ENCODE measurements at regions not wholly inside any gene's neighbourhood (a gene's known extent, or its start where the extent isn't known, plus 50 kb on each side); places are given as distances from the start of the nearest gene placed in this dataset.

- no peaks in the 10 kb centered on the region for H3K27me3 Mint-ChIP-seq
- H3K4me3 Mint-ChIP-seq: peak overlapping the region; percentile 48
- DNase-seq (ENCODE audit: extremely low spot score, unreplicated experiment): no peak
- peaks cover 38% of the 10 kb centered on the region for H3K4me1 Mint-ChIP-seq (ENCODE audit: unreplicated experiment)
- H3K36me3 Mint-ChIP-seq: no peaks in the 10 kb centered on the region
- TF ChIP-seq CTCF (conservative IDR thresholded peaks at IDR 0.05): no peak
- H3K9me3 Mint-ChIP-seq: no peaks in the 10 kb centered on the region
- no peak overlapping the region for H3K27ac Mint-ChIP-seq
Measured at GRCh38 chr3:124094496-124094895, 102.6 kb upstream of the ROPN1 start.

- H3K27me3 Mint-ChIP-seq: no peaks in the 10 kb centered on the region
- H3K27ac Mint-ChIP-seq: no peak overlapping the region
- no peaks in the 10 kb centered on the region for H3K9me3 Mint-ChIP-seq
- no peaks in the 10 kb centered on the region for H3K36me3 Mint-ChIP-seq
- H3K4me1 Mint-ChIP-seq (ENCODE audit: unreplicated experiment): peaks cover 14% of the 10 kb centered on the region
- no peak for DNase-seq (ENCODE audit: extremely low spot score, unreplicated experiment)
- no peak overlapping the region for H3K4me3 Mint-ChIP-seq
- no peak for TF ChIP-seq CTCF (conservative IDR thresholded peaks at IDR 0.05)
Measured at GRCh38 chr3:124097362-124098131, 105.6 kb upstream of the ROPN1 start.

GRCh38 chr3:124101643-124102042 is 109.7 kb upstream of the ROPN1 start:
- no peaks in the 10 kb centered on the region for H3K27me3 Mint-ChIP-seq
- TF ChIP-seq CTCF (conservative IDR thresholded peaks at IDR 0.05): no peak
- peaks cover 8% of the 10 kb centered on the region for H3K4me1 Mint-ChIP-seq (ENCODE audit: unreplicated experiment)
- no peak overlapping the region for H3K4me3 Mint-ChIP-seq
- no peak overlapping the region for H3K27ac Mint-ChIP-seq
- no peaks in the 10 kb centered on the region for H3K9me3 Mint-ChIP-seq
- DNase-seq (ENCODE audit: extremely low spot score, unreplicated experiment): no peak
- H3K36me3 Mint-ChIP-seq: no peaks in the 10 kb centered on the region

GRCh38 chr3:124107104-124107890 is 115.4 kb upstream of the ROPN1 start:
- H3K27me3 Mint-ChIP-seq: no peaks in the 10 kb centered on the region
- no peak for TF ChIP-seq CTCF (conservative IDR thresholded peaks at IDR 0.05)
- no peak overlapping the region for H3K27ac Mint-ChIP-seq
- no peaks in the 10 kb centered on the region for H3K4me1 Mint-ChIP-seq (ENCODE audit: unreplicated experiment)
- no peaks in the 10 kb centered on the region for H3K36me3 Mint-ChIP-seq
- no peak overlapping the region for H3K4me3 Mint-ChIP-seq
- H3K9me3 Mint-ChIP-seq: no peaks in the 10 kb centered on the region
- no peak for DNase-seq (ENCODE audit: extremely low spot score, unreplicated experiment)

- Mint-ChIP-seq H3K27me3 (peaks cover 3% of the 10 kb centered on the region), H3K4me1 (ENCODE audit: unreplicated experiment) (no peaks in the 10 kb centered on the region), H3K27ac (no peak overlapping the region), H3K9me3 (no peaks in the 10 kb centered on the region), H3K4me3 (no peak overlapping the region), H3K36me3 (peaks cover 4% of the 10 kb centered on the region)
- TF ChIP-seq CTCF (conservative IDR thresholded peaks at IDR 0.05): no peak
- DNase-seq (ENCODE audit: extremely low spot score, unreplicated experiment): no peak
Measured at GRCh38 chr3:124108446-124108845, 116.5 kb upstream of the ROPN1 start.
